Cerebellar cortex (tissue), 1 donor: ENCODE measurements at regions not wholly inside any gene's neighbourhood (a gene's known extent, or its start where the extent isn't known, plus 50 kb on each side); places are given as distances from the start of the nearest gene placed in this dataset.

Source experiments
- DNase-seq: peaks from one replicate; pipeline ENCODE4 v3.0.0-alpha.2; 2015; ENCODE audit warnings: low spot score

- no peak for DNase-seq
These were observed 59.8 kb upstream of the GPM6A start for GRCh38 chr4:175871774-175872405.

- no peak for DNase-seq
These were observed 61.6 kb upstream of the GPM6A start for GRCh38 chr4:175873707-175874106.

GRCh38 chr4:175874306-175874705 lies 62.2 kb upstream of the GPM6A start:
- DNase-seq, result no peak

GRCh38 chr4:175875993-175876771 lies 64.1 kb upstream of the GPM6A start:
- DNase-seq, result no peak

- DNase-seq, result no peak
These were observed 70.8 kb upstream of the GPM6A start for GRCh38 chr4:175882891-175883290.

- no peak for DNase-seq
These were observed 72.0 kb upstream of the GPM6A start for GRCh38 chr4:175884048-175884447.

GRCh38 chr4:175891231-175891630 lies 79.2 kb upstream of the GPM6A start:
- peak; percentile 51 for DNase-seq

GRCh38 chr4:175891851-175892250 lies 79.8 kb upstream of the GPM6A start:
- DNase-seq, result peak; percentile 87

- DNase-seq, result no peak
These were observed 93.9 kb upstream of the GPM6A start for GRCh38 chr4:175905925-175906324.

GRCh38 chr4:175906384-175906783 lies 94.3 kb upstream of the GPM6A start:
- DNase-seq, result no peak

GRCh38 chr4:175910700-175911099 lies 98.6 kb upstream of the GPM6A start:
- DNase-seq, result no peak

- no peak for DNase-seq
These were observed 104.7 kb upstream of the GPM6A start for GRCh38 chr4:175916626-175917351.

- DNase-seq, result no peak
These were observed 115.1 kb upstream of the GPM6A start for GRCh38 chr4:175927121-175927520.

GRCh38 chr4:175929441-175929840 lies 117.4 kb upstream of the GPM6A start:
- no peak for DNase-seq

GRCh38 chr4:175929932-175930331 lies 117.9 kb upstream of the GPM6A start:
- DNase-seq, result no peak

- DNase-seq, result no peak
These were observed 118.4 kb upstream of the GPM6A start for GRCh38 chr4:175930471-175930870.

GRCh38 chr4:175932116-175932515 lies 120.1 kb upstream of the GPM6A start:
- no peak for DNase-seq

- DNase-seq, result no peak
These were observed 122.4 kb upstream of the GPM6A start for GRCh38 chr4:175934506-175934905.

- DNase-seq, result no peak
These were observed 123.1 kb upstream of the GPM6A start for GRCh38 chr4:175935016-175935661.

GRCh38 chr4:175944126-175944910 lies 121.3 kb upstream of the WDR17 start:
- no peak for DNase-seq

- no peak for DNase-seq
These were observed 119.0 kb upstream of the WDR17 start for GRCh38 chr4:175946472-175947116.
